ENCODE measurements at regions not wholly inside any gene's neighbourhood (a gene's known extent, or its start where the extent isn't known, plus 50 kb on each side); places are given as distances from the start of the nearest gene placed in this dataset.

DNA sequence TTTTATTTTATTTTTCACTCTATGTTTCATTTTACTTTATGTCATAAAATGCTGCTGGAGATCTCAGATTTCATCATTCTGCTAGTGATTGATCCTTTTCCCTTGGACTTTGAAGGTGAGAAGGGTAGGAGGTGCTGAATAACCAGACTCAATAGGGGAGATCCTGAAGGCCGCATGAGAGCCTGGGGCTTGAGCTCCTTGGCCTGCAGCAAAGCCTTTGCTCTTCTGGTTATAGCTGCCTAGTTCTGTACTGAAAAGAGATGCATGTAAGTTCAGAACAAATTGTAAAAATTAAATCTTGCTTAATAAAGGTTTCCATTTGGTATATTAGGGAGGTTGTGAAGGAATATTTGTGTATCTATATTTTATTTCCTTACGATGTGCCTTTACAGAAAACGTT, 430.2 kb downstream of the QKI start:
- no peak for DNase-seq

- DNase-seq, result no peak
Measured at GRCh38 chr6:163844357-163844756, 429.8 kb downstream of the QKI start.

GRCh38 chr6:163843218-163843617, 428.7 kb downstream of the QKI start:
- no peak for DNase-seq

DNA sequence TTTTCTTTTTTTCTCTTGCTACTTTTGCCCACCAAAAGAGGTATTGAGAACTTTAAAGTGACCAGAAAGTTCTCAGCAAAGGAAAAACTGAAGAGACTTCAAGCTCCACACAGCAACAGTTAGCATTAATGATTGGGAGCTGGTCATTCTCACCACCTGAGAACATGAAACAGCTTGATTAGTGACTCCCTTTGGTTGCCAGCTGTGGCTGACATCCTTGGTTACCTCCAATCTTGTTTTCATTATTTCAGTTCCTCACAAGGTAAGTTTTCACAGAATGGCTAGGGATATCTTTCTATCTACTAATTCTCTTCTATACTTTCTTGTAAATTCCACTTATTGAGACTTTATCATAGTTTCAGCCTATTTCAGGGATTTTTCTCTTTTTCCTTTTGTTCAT, 427.9 kb downstream of the QKI start:
- DNase-seq, result no peak

DNA sequence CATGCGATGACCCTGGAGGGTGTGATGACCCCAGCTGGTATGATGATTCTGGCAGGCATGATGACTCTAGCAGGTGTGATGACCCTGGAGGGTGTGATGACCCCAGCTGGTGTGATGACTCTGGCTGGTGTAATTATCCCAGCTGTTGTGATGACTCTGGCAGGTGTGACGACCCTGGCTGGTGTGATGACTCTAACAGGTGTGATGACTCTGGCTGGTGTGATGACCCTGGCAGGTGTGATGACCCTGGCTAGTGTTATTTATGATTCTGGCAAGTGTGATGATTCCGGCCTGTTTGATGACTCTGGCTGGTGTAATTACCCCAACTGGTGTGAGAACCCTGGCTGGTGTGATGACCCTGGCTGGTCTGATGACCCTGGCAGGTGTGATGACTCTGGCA, 427.2 kb downstream of the QKI start:
- no peak for DNase-seq

- no peak for DNase-seq
Measured at GRCh38 chr6:163841326-163841725, 426.8 kb downstream of the QKI start.

GRCh38 chr6:163840880-163841279, 426.4 kb downstream of the QKI start:
- no peak for DNase-seq

- no peak for DNase-seq
Measured at GRCh38 chr6:163839296-163839695, 424.8 kb downstream of the QKI start.

DNA sequence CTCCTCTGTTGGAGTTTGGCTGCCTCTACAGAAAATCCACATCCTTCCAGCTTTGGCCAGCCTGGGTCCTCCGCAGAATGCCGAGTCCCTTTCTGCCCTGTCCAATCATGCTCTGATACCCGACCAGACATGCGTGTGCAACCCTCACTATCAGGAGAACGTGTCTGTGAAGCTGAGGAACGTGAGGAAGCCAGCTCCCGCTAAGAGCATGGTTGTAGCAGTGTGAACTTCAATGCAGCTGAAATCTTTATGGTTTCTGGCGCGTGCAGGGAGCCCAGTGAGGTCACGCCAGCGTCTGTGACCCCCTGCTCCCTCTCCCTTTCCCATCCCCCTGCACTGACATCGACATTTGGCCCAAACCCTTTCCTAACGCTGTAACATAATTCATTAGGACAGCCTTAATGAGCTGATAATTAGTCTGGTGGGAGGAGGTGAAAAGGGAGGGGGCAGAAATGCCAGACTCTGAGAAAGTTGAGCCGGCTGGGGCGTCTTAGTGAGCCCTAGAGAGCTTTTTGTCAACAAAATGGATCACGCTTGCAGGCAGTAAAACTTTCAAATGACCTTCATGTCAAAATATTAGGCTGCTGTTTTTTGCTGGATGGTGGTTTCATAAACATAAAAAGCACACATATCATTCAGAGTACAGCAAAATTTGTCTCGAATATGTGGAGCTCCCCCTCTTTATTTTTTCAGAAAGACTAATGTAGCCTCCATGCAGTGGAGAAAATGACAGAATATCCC, 423.3 kb downstream of the QKI start:
- no peak for DNase-seq

GRCh38 chr6:163836876-163837690, 422.6 kb downstream of the QKI start:
- DNase-seq, result no peak

DNA sequence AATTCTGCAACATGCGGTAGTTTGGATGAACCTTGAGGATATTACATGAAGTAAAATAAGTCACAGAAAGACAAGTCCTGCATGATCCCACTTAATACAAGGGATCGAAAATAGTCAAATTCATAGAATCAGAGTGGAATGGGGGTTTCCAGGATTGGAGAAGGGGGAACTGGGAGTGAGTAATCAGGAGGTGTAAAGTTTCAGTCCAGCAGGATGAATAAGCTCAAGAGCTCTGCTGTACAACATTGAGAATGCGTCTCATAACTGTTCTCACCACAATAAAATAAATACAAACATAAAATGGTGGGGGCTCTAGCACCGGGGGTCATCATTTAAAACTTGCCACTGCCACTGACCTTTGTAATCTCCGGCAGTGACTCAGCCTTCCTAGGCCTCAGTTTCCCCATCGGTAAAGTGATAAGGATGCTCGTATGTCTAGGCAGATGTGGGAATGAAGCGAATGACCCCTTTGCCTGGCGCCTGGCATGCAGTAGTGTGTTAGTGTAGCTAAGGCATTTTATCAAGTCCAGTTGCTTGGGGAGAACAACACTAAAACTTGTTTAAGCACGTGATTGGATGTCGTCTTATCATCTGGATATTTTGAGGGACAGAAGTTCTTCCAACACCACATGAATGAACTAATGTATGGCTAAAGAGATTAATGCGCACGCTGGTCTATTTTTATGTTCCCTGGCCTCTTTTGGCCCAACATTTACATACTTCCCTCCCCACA, 421.1 kb downstream of the QKI start:
- no peak for DNase-seq

- no peak for DNase-seq
Measured at GRCh38 chr6:163834226-163834970, 419.9 kb downstream of the QKI start.

- DNase-seq, result no peak
Measured at GRCh38 chr6:163831736-163832135, 417.2 kb downstream of the QKI start.

DNA sequence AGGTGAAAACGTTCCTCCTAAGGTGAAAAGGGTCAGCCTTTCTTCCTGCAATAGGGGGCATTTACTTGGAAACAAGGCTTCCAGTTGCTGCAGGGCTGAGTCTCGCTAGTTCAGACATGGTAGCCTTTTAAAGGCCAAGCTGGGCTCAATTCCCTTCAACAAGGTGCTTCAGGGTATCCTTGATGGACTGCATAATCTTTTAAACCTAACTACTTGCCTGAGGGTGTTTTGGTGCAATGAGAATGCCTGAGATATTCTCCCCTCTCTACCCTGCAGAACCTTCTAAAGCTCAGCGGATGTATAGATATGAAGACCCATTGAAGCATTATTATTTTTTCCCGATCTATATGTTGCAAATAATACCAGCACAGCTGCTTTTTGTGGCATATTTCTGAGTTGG, 416.1 kb downstream of the QKI start:
- no peak for DNase-seq

DNA sequence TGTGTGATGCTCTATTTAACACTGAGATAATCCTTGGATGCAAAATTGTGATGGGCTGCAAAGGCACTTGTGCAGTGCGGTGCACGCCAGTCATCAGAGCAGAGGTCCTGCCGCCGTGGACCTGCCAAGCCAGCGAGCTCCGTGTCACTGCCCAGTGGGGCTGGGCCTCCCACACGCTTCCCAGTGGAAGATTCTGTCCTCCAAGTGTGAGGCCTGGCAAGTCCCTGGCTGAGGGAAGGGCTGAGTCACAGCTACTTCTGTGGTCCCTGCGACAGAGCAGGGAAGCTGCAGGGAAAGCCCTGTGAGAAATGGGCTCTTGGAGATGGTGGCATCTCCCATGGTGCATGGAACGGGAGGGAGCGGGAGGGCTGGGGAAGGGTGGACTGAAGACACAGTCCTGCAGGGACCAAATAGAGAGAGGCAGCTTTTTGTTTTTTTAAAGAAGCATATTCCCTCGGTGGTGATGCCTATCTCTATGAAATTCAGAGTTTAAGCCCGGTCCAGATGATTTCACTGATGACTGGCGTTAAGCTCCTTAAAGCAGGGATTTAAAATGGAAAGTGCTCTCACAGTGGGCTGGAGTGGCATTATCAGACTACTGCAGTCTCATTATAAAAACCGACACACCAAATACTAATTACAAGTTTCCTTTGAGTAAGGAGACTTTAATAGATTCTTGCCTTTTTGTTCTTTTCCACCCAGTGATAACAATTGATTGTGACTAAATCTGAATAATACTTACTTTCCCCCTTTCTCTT, 413.7 kb downstream of the QKI start:
- no peak for DNase-seq

GRCh38 chr6:163827143-163827542, 412.6 kb downstream of the QKI start:
- DNase-seq, result no peak

- DNase-seq, result no peak
Measured at GRCh38 chr6:163826629-163827028, 412.1 kb downstream of the QKI start.

DNA sequence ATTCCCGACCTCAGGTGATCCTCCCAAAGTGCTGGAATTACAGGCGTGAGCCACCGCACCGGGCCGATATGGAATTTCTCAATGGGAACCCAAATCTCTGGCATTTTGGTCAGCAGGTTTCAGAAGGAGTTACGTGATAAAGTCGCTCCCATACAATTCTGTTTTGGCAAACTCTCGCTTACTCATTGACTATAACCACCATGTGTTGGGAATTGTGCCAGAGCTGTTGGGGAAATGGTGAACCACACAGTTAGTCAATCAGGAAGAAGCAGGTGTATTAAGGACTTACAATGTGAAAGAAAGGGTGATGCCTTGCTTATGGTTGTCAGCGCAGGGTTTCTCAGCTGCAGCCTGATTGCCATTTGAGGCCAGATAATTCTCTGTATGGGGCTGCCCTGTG, 410.5 kb downstream of the QKI start:
- no peak for DNase-seq

- no peak for DNase-seq
Measured at GRCh38 chr6:163823577-163823976, 409.1 kb downstream of the QKI start.

- no peak for DNase-seq
Measured at GRCh38 chr6:163820745-163821458, 406.4 kb downstream of the QKI start.

DNA sequence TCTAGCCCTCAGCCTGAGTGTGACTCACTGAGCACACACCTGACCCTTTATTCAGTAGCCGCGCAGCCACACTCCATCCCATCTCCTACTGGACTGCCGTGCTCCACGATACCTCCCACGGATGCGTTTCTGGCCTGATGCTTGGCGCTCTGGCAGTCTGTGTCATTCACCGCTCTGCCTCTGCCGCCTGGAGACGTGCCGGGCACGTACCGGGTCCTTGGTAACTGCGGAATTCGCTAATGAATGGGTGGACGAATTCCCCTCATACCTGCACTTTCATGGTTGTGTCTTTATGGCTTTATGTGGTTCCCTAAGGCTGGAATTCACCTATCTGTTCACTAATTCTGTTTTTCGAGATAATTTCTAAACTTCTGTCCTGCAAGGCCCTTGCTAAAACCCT, 405.7 kb downstream of the QKI start:
- DNase-seq, result no peak

- no peak for DNase-seq
Measured at GRCh38 chr6:163818719-163819118, 404.2 kb downstream of the QKI start.
